Skin epidermis (tissue), 12 donors: ENCODE measurements at regions not wholly inside any gene's neighbourhood (a gene's known extent, or its start where the extent isn't known, plus 50 kb on each side); places are given as distances from the start of the nearest gene placed in this dataset.

Experiments
- H3K27ac ChIP-seq, 21 experiments: fragments of 200-600 bp; sonication (generic) in 11 of 21; one replicate each; pipeline ENCODE4 v1.5.0; 2020; ENCODE audit warnings: mild to moderate bottlenecking in 3 of 21, inconsistent platforms in 2 of 21, moderate library complexity in 2 of 21
- H3K4me3 ChIP-seq, 7 experiments: fragments of 200-600 bp; sonication (generic) in 2 of 7; one replicate each; pipeline ENCODE4 v1.5.0; 2020; ENCODE audit warnings: inconsistent platforms in 2 of 7, mild to moderate bottlenecking in 2 of 7, moderate library complexity in 1 of 7

DNA sequence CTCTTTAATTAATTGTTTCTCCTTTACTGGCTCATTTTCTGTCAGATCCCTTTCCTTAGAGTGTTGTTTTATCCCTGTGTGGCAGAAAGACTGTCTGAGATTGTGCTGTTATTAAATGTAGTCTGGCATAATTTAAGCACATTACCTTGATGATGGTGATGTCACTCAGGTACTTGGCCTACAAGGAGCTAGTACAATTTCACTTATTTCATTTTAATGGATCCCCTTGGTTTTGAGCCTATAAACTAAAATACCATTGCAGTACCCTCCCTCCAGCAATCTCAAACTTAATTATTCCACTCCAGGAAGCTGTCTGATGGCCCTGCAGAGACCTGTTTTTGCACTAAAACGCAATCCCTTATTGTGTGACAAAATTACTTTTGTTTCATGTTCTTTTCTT, 968.6 kb downstream of the ADGRL3 start:
- no peak overlapping the region for H3K4me3 ChIP-seq
- H3K27ac ChIP-seq: no peak overlapping the region

DNA sequence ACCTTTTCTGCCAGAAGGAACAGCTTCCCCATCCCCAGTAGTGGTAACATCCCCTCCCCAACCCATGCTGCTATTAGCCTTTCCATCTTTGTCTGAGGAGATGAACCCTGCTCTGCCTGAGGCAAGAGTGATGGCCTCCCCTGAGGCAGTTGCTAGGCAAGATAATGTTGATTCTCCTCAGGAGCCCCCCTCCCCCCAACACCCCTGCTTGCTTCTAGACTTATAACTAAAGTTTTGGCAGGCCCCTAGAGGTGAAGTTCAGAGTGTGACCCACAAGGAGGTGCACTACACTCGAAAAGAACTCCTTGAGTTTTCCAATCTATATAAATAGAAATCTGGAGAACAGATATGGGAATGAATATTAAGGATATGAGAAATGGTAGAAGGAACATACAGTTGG, 962.5 kb downstream of the ADGRL3 start:
- no peak overlapping the region for H3K27ac ChIP-seq
- no peak overlapping the region for H3K4me3 ChIP-seq

DNA sequence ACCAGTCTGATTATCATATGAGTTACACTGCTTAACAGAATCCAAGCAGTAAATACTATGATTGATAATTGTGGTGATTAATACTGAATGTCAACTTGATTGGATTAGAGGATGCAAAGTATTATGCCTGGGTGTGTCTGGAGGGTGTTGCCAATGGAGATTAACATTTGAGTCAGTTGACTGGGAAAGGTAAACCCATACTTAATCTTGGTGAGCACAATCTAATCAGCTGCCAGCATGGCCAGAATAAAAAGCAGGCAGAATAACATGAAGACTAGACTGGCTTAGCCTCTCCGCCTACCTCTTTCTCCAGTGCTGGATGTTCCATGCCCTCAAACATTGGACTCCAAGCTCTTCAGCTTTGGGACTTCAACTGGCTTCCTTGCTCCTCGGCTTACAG, 961.3 kb downstream of the ADGRL3 start:
- H3K4me3 ChIP-seq: no peak overlapping the region
- H3K27ac ChIP-seq: no peak overlapping the region

DNA sequence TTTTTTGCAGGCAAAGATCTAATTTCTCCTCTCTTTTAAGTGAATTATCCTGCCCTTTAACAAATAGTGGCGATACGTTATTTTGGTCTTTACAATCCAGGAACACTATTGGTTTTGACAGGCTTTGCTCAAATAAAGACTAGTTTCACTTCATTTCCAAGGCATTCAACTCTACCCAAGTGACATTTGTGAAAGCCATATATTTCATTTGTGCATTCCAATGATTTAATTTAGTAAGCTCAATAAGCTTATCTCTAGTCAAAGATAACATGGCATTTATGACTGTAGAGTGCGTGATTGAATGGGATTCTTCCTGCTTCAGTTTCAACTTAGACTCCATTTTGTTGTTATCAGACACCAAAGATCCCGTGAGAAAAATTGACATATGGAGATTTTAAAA, 959.8 kb downstream of the ADGRL3 start:
- H3K27ac ChIP-seq: no peak overlapping the region
- H3K4me3 ChIP-seq: no peak overlapping the region

DNA sequence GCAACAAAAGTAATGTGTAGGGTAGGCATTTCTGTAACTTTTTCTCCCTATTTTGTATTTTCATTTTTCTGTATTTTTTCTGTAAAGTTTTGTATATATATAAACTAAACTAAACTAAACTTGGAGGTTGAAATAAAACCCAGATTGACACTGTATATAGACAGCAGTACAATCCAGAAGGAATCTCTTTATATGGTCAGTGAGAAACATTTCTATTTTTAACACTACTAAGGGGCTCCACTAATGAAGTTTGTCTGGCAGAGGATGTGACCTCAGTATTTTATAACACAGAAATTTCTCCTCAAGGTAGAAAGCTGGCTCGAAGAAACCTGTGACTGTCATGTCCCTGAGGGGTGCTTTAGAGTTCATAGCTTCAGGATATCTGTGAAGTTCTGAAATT, 959.2 kb downstream of the ADGRL3 start:
- Histone ChIP-seq H3K4me3 (no peak overlapping the region), H3K27ac (no peak overlapping the region)

DNA sequence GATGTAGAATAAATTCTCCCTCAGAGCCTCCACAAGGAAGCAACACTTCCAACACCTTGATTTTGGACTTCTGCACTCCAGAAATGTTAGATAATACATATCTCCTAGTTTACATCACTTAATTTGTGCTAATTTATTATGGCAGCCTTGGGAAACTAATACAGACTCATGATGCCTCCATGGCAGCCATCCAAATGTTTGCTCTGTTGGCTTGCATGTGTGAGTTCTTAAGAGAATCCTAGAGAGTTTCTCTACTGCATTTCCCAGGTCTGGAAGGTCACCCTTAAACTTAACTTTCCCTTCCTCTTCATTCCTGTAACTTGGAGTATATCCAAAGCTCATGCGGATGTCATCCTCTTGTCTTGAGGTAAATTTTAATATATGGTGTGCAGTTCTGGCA, 956.1 kb downstream of the ADGRL3 start:
- Histone ChIP-seq H3K4me3 (no peak overlapping the region), H3K27ac (no peak overlapping the region)

DNA sequence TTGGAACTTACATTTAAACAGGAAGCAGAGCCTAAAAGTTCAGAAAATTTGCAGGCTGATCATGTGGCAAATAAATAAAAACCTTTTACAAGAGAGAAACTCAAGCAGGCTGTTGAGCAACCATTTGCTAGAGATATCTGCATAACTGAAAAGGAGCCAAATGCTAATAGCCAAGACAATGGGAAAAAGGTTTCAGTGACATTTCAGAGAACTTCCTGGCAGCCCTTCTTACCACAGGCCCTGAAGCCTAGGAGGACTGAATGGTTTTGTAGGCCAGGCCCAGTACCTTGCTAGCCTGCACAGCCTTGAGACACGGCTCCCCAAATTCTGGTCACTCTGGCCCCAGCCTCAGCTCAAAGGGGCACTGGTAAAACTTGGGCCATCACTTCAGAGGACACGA, 945.1 kb downstream of the ADGRL3 start:
- Histone ChIP-seq H3K27ac (no peak overlapping the region), H3K4me3 (no peak overlapping the region)

DNA sequence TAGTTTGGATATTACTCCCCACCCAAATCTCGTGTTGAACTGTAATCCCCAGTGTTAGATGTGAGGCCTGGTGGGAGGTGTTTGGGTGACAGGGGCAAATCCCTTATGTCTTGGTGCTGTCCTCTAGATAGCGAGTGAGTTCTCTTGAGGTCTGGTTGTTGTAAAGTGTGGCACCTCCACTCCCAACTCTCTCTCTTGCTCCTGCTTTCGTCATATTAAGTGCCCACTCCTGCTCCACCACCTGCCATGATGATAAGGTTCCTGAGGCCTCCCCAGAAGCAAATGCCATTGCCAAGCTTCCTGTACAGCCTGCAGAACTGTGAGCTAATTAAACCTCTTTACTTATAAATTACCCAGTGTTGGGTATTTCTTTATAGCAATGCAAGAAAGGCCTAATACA, 944.3 kb downstream of the ADGRL3 start:
- H3K4me3 ChIP-seq: no peak overlapping the region
- H3K27ac ChIP-seq: no peak overlapping the region

DNA sequence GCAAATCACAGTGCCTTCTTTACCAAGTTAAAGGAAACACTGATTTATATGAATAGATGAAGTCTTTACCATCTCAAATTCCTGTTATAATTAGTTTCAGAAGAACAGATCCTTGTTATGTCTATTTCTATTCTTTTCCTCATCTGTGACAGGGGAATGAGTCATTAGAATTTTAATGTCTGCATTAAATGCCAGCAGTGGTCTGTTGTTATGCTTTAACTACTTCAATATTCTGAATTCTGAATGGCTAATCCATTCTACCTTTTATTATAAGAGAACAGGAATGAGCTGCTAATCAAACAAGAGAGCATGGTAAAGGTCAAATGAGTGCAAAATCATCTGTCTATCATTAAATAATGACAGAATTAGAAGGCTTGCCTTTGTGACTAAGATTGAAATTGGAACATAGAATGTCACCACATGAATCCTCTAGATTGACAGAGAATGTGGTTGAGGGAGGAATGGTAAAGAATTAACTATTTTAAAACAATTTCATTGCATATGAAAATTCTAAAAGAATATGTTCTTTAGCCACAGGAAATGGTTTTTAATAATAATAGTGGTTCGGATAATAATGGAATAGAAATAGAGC, 935.5 kb downstream of the ADGRL3 start:
- Histone ChIP-seq H3K27ac (no peak overlapping the region), H3K4me3 (no peak overlapping the region)

DNA sequence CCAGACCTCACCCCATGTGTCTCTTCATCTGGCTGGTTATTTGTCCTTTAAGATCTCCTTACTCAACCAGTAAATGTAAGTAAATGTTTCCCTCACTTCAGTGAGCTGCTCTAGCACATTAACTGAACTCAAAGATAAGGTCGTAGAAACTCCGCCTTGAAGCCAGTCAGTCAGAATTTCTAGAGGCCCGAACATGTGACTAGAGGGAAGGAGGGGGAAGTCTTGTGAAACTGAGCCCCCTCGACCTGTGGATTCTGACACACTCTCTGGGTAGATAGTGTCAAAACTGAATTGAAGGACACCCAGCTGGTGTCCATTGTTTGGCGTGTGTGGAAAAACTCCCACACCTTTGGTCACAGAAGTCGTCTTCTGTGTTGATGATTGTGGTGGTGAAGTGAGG, 933.9 kb downstream of the ADGRL3 start:
- Histone ChIP-seq H3K27ac (no peak overlapping the region), H3K4me3 (no peak overlapping the region)

DNA sequence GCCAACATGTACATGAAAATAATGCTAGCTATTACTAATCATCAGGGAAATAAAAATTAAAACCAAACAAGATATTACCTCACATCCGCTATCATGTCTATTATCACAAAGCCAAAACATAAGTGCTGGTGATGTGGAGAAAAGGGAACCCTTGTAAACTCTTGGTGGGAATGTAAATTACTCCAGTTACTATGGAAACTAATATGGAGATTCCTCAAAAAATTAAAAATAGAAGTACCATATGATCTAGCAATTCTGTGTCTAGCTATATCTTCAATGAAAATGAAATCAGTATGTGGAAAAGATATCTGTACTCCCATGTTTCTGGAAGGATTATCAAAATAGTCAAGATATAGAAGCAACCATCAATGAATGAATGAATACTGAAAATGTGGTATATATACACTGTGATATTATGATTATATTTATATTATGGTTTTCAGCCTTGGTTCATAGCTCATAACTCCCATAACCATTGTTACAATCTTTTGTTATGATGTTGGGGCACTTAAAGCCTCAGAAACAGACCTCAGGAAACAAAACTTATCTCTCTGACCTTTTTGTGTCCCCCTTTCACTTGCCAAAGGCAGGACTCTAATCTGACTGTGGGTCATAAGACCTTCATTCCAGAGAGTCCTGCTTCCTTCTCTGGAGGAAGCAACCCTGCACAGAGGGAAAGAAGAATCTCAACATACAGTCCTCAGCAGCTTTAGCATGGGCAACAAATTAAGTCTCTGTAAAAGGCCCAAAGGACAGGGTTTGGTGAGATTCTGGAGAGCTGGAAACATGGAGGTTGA, 933.2 kb downstream of the ADGRL3 start:
- Histone ChIP-seq H3K4me3 (no peak overlapping the region), H3K27ac (no peak overlapping the region)

DNA sequence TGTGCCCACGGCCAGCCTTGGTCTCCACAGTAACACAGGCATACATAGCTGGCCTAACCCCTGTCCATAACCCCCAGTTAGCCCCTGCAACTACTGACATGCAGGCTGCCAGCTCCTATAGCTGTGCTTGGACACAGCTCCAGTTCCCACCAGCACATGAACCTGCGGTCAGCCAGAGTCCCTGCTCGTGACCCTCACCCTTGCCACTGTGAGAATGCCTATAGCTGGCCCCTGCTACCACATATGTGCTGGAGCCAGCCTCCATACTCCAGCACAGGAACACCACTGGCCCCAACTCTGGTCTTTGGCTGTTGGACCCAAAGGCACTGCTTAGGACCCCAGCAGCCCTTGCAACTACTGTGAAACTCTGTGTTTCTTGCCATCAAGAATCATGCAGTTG, 930.9 kb downstream of the ADGRL3 start:
- H3K4me3 ChIP-seq: no peak overlapping the region
- H3K27ac ChIP-seq: no peak overlapping the region

DNA sequence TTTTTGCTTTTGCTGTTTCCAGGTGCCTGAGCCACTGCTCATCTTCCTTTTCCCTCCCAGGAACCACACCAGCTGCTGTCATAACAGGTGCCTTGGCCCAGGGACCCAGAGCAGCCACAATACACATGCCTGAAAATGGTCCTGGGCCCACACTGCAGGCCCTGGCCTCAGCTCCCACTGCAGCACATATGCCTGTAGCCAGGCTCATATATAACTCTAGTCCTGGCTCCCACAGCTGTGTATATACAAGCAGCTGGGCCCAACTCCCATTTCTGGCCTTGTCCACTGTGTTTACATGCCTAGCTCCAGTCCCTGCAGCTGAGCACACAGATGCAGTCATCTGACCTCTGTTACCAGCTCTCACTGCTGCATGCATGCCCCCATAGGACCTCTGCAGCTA, 930.5 kb downstream of the ADGRL3 start:
- H3K27ac ChIP-seq: no peak overlapping the region
- H3K4me3 ChIP-seq: no peak overlapping the region

DNA sequence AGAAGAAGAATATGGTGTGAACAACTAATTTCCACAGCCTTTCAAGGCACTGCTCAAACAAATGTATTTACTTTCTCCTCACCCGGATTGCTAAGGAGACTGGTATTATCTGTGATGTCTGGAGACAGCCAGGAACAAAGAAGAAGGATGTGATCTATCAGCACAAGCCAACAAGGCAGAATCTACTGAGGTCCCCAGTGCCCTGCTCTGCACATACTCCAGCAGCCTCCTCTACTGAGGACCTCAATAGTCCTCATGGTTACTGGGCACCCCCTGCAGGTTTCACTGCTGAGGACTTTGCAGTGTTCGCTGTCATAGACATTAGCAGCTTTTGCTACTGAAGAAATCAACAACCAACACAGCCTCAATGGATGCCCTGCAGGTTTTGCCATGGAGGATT, 930.1 kb downstream of the ADGRL3 start:
- Histone ChIP-seq H3K4me3 (no peak overlapping the region), H3K27ac (no peak overlapping the region)
